KMS-11 (cell line): ENCODE measurements at regions not wholly inside any gene's neighbourhood (a gene's known extent, or its start where the extent isn't known, plus 50 kb on each side); places are given as distances from the start of the nearest gene placed in this dataset.

ENCODE experiments used
- H2AFZ ChIP-seq: fragments of 200-600 bp; sonication (generic); 2 replicates; pipeline ENCODE4 v1.6.1; 2016; ENCODE audit warnings: antibody characterized with exemption, mixed run types, low read depth
- H3K27ac ChIP-seq: fragments of 200-600 bp; sonication (generic); 2 replicates; pipeline ENCODE4 v1.6.1; 2016; ENCODE audit warnings: mild to moderate bottlenecking, mixed run types
- H3K27me3 ChIP-seq: fragments of 200-600 bp; sonication (generic); 2 replicates; pipeline ENCODE4 v1.6.1; 2017; ENCODE audit warnings: mild to moderate bottlenecking, low read depth, mixed run types, moderate library complexity; ENCODE audit not compliant: insufficient read depth
- H3K36me3 ChIP-seq: fragments of 200-600 bp; sonication (generic); 2 replicates; pipeline ENCODE4 v1.6.1; 2017; ENCODE audit warnings: mild to moderate bottlenecking, mixed run types; ENCODE audit not compliant: insufficient read depth
- H3K4me1 ChIP-seq: fragments of 200-600 bp; sonication (generic); 2 replicates; pipeline ENCODE4 v1.6.1; 2016; ENCODE audit warnings: mild to moderate bottlenecking, low read depth, mixed run types; ENCODE audit not compliant: poor library complexity, severe bottlenecking
- H3K4me2 ChIP-seq: fragments of 200-600 bp; sonication (generic); 2 replicates; pipeline ENCODE4 v1.7.0; 2016; ENCODE audit warnings: mild to moderate bottlenecking, mixed run types
- H3K4me3 ChIP-seq: fragments of 200-600 bp; sonication (generic); IDR thresholded peaks from 2 replicates; pipeline ENCODE4 v1.6.1; 2017; ENCODE audit warnings: low read depth, low read length, mixed read lengths; ENCODE audit not compliant: insufficient read depth
- H3K79me2 ChIP-seq: fragments of 200-600 bp; sonication (generic); 2 replicates; pipeline ENCODE4 v1.6.1; 2016; ENCODE audit warnings: low read depth, mixed run types; ENCODE audit not compliant: insufficient read depth
- H3K9ac ChIP-seq: fragments of 200-600 bp; sonication (generic); 2 replicates; pipeline ENCODE4 v1.6.1; 2016; ENCODE audit warnings: mild to moderate bottlenecking, mixed run types
- H4K20me1 ChIP-seq: fragments of 200-600 bp; sonication (generic); 2 replicates; pipeline ENCODE4 v1.6.1; 2016; ENCODE audit warnings: mild to moderate bottlenecking, mixed run types; ENCODE audit not compliant: insufficient read depth
- CTCF ChIP-seq: fragments of 200-600 bp; sonication (generic); conservative IDR thresholded peaks from 2 replicates; pipeline ENCODE4 v1.6.1; 2017; ENCODE audit warnings: low read depth, mild to moderate bottlenecking, antibody characterized with exemption, low read length, moderate library complexity, mixed read lengths

- Histone ChIP-seq H3K79me2 (no peaks in the 10 kb centered on the region), H3K4me3 (no peak overlapping the region), H3K4me1 (no peaks in the 10 kb centered on the region), H2AFZ (no peak overlapping the region), H4K20me1 (no peaks in the 10 kb centered on the region), H3K27me3 (no peaks in the 10 kb centered on the region), H3K27ac (no peak overlapping the region), H3K4me2 (no peak overlapping the region), H3K9ac (no peak overlapping the region), H3K36me3 (no peaks in the 10 kb centered on the region)
- TF ChIP-seq CTCF: no peak
Observed at GRCh38 chr5:174328631-174329299, 283.3 kb downstream of the NSG2 start.

GRCh38 chr5:174329738-174330137 lies 284.2 kb downstream of the NSG2 start:
- Histone ChIP-seq H3K36me3 (no peaks in the 10 kb centered on the region), H3K27ac (no peak overlapping the region), H3K79me2 (no peaks in the 10 kb centered on the region), H3K4me1 (no peaks in the 10 kb centered on the region), H3K4me2 (no peak overlapping the region), H3K4me3 (no peak overlapping the region), H3K9ac (no peak overlapping the region), H2AFZ (no peak overlapping the region), H3K27me3 (no peaks in the 10 kb centered on the region), H4K20me1 (no peaks in the 10 kb centered on the region)
- no peak for TF ChIP-seq CTCF

GRCh38 chr5:174335682-174336364 lies 290.3 kb downstream of the NSG2 start:
- no peak overlapping the region for H3K4me2 ChIP-seq
- H3K79me2 ChIP-seq: no peaks in the 10 kb centered on the region
- H3K36me3 ChIP-seq: no peaks in the 10 kb centered on the region
- no peak for TF ChIP-seq CTCF
- no peak overlapping the region for H2AFZ ChIP-seq
- no peaks in the 10 kb centered on the region for H4K20me1 ChIP-seq
- H3K9ac ChIP-seq: no peak overlapping the region
- H3K27ac ChIP-seq: no peak overlapping the region
- no peak overlapping the region for H3K4me3 ChIP-seq
- no peaks in the 10 kb centered on the region for H3K4me1 ChIP-seq
- no peaks in the 10 kb centered on the region for H3K27me3 ChIP-seq

DNA sequence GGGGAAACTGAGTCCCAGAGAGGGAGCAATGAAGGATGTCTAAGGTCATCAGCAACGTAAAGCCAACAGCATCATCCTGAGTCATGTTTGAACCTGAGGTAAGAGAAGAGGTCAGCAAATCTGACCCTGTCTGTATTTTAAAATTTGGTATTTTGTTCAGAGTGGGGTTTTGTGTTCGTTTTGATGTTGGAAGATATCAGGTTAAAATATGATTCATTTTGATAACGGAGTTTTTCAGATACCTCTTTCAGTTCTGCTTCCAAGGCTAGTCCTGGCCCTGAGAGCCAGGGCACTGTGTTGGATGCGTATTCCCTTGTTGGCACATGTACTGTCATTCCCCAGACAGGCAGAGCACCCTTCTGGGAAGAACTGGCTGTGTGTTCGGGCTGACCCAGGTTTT lies 291.0 kb downstream of the NSG2 start:
- Histone ChIP-seq H3K27ac (no peak overlapping the region), H3K9ac (no peak overlapping the region), H3K36me3 (no peaks in the 10 kb centered on the region), H3K4me2 (no peak overlapping the region), H4K20me1 (no peaks in the 10 kb centered on the region), H3K4me1 (no peaks in the 10 kb centered on the region), H2AFZ (no peak overlapping the region), H3K4me3 (no peak overlapping the region), H3K79me2 (no peaks in the 10 kb centered on the region), H3K27me3 (no peaks in the 10 kb centered on the region)
- no peak for TF ChIP-seq CTCF
